GM23338 (cell line): ENCODE measurements at regions not wholly inside any gene's neighbourhood (a gene's known extent, or its start where the extent isn't known, plus 50 kb on each side); places are given as distances from the start of the nearest gene placed in this dataset.

Source experiments
- CREB1 ChIP-seq: fragments of 250-450 bp; sonication (Bioruptor Pico); IDR thresholded peaks from 2 replicates; pipeline ENCODE4 v1.5.0; 2020; ENCODE audit warnings: low read depth, mild to moderate bottlenecking, moderate library complexity
- EZH2 ChIP-seq: fragments of 200-600 bp; sonication (generic); IDR thresholded peaks from one replicate; pipeline ENCODE4 v1.8.0; 2017; ENCODE audit warnings: antibody characterized with exemption, mild to moderate bottlenecking, low read depth; ENCODE audit not compliant: unreplicated experiment
- EZH2phosphoT487 ChIP-seq: fragments of 200-600 bp; sonication (generic); IDR thresholded peaks from one replicate; pipeline ENCODE4 v1.8.1; 2018; ENCODE audit warnings: antibody characterized with exemption; ENCODE audit not compliant: unreplicated experiment
- JUNB ChIP-seq: IDR thresholded peaks from one replicate; pipeline ENCODE4 v1.6.1; 2016; ENCODE audit warnings: antibody characterized with exemption; ENCODE audit not compliant: unreplicated experiment
- NANOG ChIP-seq: IDR thresholded peaks from 2 replicates; pipeline ENCODE4 v1.6.1; 2016; ENCODE audit warnings: antibody characterized with exemption, borderline replicate concordance
- POLR2AphosphoS5 ChIP-seq: IDR thresholded peaks from 2 replicates; pipeline ENCODE4 v1.6.1; 2016; ENCODE audit warnings: antibody characterized with exemption, low read depth
- STAT1 ChIP-seq: IDR thresholded peaks from one replicate; pipeline ENCODE4 v1.6.1; 2016; ENCODE audit warnings: antibody characterized with exemption; ENCODE audit not compliant: unreplicated experiment
- ZNF331 ChIP-seq: fragments of 250-450 bp; sonication (Bioruptor Pico); IDR thresholded peaks from 2 replicates; pipeline ENCODE4 v1.5.0; 2020; ENCODE audit warnings: low read depth, mild to moderate bottlenecking, moderate library complexity
- TF ChIP-seq, protein P1 (sequence below), 2 experiments: fragments of 200-600 bp in 1 of 2; sonication (generic) in 1 of 2; conservative IDR thresholded peaks; 2 replicates each; pipeline versions ENCODE4 v1.5.1 to v1.6.1; 2016 to 2017; ENCODE audit warnings: antibody characterized with exemption in 2 of 2, low read depth in 2 of 2, mild to moderate bottlenecking in 2 of 2, moderate library complexity in 1 of 2
- TF ChIP-seq, protein P2 (sequence below): IDR thresholded peaks from one replicate; pipeline ENCODE4 v1.6.1; 2018; ENCODE audit warnings: antibody characterized with exemption; ENCODE audit not compliant: unreplicated experiment
- TF ChIP-seq, protein P3 (sequence below): IDR thresholded peaks from 2 replicates; pipeline ENCODE4 v1.6.1; 2016; ENCODE audit warnings: antibody characterized with exemption
- TF ChIP-seq, protein P4 (sequence below): fragments of 250-450 bp; sonication (Bioruptor Pico); IDR thresholded peaks from 2 replicates; pipeline ENCODE4 v1.5.0; 2020; ENCODE audit warnings: mild to moderate bottlenecking, moderate library complexity

DNA sequence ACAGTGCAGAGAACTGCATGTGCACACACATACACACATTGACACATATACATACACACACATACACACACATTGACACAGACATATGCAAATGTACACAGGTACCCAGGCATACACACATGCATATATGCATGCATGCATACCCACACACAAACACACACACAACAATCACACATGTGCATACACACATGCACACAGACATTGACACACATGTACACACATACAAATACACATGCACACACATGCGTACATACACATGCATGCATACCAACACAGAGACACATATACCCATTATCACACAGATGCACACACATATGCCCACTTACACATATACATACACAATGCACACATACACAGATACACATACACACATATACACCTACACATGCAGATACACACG, 299.6 kb upstream of the ADCY2 start:
- TF ChIP-seq, protein P1, sequence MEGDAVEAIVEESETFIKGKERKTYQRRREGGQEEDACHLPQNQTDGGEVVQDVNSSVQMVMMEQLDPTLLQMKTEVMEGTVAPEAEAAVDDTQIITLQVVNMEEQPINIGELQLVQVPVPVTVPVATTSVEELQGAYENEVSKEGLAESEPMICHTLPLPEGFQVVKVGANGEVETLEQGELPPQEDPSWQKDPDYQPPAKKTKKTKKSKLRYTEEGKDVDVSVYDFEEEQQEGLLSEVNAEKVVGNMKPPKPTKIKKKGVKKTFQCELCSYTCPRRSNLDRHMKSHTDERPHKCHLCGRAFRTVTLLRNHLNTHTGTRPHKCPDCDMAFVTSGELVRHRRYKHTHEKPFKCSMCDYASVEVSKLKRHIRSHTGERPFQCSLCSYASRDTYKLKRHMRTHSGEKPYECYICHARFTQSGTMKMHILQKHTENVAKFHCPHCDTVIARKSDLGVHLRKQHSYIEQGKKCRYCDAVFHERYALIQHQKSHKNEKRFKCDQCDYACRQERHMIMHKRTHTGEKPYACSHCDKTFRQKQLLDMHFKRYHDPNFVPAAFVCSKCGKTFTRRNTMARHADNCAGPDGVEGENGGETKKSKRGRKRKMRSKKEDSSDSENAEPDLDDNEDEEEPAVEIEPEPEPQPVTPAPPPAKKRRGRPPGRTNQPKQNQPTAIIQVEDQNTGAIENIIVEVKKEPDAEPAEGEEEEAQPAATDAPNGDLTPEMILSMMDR (conservative IDR thresholded peaks at IDR 0.05; ENCODE audit: low read depth in 2 of 2) = no peak
- TF ChIP-seq JUNB (no peak), POLR2AphosphoS5 (no peak), EZH2 (no peak), CREB1 (CRISPR knock-in tag) (no peak), EZH2phosphoT487 (no peak), NANOG (no peak), ZNF331 (CRISPR knock-in tag) (no peak), STAT1 (no peak)
- TF ChIP-seq, protein P2, sequence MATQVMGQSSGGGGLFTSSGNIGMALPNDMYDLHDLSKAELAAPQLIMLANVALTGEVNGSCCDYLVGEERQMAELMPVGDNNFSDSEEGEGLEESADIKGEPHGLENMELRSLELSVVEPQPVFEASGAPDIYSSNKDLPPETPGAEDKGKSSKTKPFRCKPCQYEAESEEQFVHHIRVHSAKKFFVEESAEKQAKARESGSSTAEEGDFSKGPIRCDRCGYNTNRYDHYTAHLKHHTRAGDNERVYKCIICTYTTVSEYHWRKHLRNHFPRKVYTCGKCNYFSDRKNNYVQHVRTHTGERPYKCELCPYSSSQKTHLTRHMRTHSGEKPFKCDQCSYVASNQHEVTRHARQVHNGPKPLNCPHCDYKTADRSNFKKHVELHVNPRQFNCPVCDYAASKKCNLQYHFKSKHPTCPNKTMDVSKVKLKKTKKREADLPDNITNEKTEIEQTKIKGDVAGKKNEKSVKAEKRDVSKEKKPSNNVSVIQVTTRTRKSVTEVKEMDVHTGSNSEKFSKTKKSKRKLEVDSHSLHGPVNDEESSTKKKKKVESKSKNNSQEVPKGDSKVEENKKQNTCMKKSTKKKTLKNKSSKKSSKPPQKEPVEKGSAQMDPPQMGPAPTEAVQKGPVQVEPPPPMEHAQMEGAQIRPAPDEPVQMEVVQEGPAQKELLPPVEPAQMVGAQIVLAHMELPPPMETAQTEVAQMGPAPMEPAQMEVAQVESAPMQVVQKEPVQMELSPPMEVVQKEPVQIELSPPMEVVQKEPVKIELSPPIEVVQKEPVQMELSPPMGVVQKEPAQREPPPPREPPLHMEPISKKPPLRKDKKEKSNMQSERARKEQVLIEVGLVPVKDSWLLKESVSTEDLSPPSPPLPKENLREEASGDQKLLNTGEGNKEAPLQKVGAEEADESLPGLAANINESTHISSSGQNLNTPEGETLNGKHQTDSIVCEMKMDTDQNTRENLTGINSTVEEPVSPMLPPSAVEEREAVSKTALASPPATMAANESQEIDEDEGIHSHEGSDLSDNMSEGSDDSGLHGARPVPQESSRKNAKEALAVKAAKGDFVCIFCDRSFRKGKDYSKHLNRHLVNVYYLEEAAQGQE = no peak
- TF ChIP-seq, protein P3, sequence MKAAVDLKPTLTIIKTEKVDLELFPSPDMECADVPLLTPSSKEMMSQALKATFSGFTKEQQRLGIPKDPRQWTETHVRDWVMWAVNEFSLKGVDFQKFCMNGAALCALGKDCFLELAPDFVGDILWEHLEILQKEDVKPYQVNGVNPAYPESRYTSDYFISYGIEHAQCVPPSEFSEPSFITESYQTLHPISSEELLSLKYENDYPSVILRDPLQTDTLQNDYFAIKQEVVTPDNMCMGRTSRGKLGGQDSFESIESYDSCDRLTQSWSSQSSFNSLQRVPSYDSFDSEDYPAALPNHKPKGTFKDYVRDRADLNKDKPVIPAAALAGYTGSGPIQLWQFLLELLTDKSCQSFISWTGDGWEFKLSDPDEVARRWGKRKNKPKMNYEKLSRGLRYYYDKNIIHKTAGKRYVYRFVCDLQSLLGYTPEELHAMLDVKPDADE = no peak
- TF ChIP-seq, protein P4, sequence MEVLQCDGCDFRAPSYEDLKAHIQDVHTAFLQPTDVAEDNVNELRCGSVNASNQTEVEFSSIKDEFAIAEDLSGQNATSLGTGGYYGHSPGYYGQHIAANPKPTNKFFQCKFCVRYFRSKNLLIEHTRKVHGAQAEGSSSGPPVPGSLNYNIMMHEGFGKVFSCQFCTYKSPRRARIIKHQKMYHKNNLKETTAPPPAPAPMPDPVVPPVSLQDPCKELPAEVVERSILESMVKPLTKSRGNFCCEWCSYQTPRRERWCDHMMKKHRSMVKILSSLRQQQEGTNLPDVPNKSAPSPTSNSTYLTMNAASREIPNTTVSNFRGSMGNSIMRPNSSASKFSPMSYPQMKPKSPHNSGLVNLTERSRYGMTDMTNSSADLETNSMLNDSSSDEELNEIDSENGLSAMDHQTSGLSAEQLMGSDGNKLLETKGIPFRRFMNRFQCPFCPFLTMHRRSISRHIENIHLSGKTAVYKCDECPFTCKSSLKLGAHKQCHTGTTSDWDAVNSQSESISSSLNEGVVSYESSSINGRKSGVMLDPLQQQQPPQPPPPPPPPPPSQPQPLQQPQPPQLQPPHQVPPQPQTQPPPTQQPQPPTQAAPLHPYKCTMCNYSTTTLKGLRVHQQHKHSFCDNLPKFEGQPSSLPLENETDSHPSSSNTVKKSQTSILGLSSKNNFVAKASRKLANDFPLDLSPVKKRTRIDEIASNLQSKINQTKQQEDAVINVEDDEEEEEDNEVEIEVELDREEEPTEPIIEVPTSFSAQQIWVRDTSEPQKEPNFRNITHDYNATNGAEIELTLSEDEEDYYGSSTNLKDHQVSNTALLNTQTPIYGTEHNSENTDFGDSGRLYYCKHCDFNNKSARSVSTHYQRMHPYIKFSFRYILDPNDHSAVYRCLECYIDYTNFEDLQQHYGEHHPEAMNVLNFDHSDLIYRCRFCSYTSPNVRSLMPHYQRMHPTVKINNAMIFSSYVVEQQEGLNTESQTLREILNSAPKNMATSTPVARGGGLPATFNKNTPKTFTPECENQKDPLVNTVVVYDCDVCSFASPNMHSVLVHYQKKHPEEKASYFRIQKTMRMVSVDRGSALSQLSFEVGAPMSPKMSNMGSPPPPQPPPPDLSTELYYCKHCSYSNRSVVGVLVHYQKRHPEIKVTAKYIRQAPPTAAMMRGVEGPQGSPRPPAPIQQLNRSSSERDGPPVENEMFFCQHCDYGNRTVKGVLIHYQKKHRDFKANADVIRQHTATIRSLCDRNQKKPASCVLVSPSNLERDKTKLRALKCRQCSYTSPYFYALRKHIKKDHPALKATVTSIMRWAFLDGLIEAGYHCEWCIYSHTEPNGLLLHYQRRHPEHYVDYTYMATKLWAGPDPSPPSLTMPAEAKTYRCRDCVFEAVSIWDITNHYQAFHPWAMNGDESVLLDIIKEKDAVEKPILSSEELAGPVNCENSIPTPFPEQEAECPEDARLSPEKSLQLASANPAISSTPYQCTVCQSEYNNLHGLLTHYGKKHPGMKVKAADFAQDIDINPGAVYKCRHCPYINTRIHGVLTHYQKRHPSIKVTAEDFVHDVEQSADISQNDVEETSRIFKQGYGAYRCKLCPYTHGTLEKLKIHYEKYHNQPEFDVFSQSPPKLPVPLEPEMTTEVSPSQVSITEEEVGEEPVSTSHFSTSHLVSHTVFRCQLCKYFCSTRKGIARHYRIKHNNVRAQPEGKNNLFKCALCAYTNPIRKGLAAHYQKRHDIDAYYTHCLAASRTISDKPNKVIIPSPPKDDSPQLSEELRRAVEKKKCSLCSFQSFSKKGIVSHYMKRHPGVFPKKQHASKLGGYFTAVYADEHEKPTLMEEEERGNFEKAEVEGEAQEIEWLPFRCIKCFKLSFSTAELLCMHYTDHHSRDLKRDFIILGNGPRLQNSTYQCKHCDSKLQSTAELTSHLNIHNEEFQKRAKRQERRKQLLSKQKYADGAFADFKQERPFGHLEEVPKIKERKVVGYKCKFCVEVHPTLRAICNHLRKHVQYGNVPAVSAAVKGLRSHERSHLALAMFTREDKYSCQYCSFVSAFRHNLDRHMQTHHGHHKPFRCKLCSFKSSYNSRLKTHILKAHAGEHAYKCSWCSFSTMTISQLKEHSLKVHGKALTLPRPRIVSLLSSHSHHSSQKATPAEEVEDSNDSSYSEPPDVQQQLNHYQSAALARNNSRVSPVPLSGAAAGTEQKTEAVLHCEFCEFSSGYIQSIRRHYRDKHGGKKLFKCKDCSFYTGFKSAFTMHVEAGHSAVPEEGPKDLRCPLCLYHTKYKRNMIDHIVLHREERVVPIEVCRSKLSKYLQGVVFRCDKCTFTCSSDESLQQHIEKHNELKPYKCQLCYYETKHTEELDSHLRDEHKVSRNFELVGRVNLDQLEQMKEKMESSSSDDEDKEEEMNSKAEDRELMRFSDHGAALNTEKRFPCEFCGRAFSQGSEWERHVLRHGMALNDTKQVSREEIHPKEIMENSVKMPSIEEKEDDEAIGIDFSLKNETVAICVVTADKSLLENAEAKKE (CRISPR knock-in tag) = no peak
